ENCODE measurements at regions not wholly inside any gene's neighbourhood (a gene's known extent, or its start where the extent isn't known, plus 50 kb on each side); places are given as distances from the start of the nearest gene placed in this dataset.

DNA sequence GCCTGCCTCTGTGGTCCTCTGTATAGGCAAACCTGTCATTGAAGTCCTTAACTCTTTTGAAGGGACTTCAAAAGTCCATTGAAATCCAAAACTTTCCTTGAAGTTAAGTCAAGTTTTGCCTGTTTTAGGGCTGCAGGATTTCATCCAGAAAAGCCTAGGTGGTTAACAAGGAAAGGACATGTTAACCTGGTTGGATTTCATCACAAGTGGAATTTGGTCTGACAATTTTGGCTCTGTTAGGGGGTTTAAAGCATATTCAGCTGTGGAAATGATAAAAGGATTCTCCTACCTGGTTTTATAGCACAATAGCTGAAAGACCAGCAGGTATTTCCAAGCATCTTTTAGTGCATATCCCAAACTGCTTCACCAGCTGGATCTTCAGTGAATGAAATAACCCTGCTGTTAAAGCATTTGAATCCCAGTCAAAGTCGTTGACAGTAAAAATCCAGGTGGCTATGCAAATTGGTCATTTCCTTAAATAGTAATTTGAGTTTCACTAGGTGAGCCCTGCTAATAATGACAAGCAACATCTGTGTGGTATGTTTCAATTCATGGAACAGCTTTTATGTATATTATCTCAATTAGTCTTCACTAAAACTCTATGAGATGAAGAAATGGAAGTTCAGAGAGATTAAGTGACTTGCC, 400.5 kb downstream of the ETNK1 start:
- DNase-seq (no peak), ATAC-seq (ENCODE audit: low read depth) (no peak)
- no peaks in the 10 kb centered on the region for H3K9me3 Mint-ChIP-seq
- H3K36me3 Mint-ChIP-seq (ENCODE audit: low read depth) = no peaks in the 10 kb centered on the region
- CTCF ChIA-PET = no interaction called here
- POLR2A ChIA-PET = no interaction called here
- H3K27ac Mint-ChIP-seq = no peak overlapping the region
- TF ChIP-seq, protein P1, sequence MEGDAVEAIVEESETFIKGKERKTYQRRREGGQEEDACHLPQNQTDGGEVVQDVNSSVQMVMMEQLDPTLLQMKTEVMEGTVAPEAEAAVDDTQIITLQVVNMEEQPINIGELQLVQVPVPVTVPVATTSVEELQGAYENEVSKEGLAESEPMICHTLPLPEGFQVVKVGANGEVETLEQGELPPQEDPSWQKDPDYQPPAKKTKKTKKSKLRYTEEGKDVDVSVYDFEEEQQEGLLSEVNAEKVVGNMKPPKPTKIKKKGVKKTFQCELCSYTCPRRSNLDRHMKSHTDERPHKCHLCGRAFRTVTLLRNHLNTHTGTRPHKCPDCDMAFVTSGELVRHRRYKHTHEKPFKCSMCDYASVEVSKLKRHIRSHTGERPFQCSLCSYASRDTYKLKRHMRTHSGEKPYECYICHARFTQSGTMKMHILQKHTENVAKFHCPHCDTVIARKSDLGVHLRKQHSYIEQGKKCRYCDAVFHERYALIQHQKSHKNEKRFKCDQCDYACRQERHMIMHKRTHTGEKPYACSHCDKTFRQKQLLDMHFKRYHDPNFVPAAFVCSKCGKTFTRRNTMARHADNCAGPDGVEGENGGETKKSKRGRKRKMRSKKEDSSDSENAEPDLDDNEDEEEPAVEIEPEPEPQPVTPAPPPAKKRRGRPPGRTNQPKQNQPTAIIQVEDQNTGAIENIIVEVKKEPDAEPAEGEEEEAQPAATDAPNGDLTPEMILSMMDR (IDR thresholded peaks at IDR 0.05) = no peak
- H3K4me3 Mint-ChIP-seq = no peak overlapping the region
- no peaks in the 10 kb centered on the region for H3K27me3 Mint-ChIP-seq
- H3K4me1 Mint-ChIP-seq = no peaks in the 10 kb centered on the region
- intact Hi-C loops (cut with micrococcal nuclease) = no loop called here

DNA sequence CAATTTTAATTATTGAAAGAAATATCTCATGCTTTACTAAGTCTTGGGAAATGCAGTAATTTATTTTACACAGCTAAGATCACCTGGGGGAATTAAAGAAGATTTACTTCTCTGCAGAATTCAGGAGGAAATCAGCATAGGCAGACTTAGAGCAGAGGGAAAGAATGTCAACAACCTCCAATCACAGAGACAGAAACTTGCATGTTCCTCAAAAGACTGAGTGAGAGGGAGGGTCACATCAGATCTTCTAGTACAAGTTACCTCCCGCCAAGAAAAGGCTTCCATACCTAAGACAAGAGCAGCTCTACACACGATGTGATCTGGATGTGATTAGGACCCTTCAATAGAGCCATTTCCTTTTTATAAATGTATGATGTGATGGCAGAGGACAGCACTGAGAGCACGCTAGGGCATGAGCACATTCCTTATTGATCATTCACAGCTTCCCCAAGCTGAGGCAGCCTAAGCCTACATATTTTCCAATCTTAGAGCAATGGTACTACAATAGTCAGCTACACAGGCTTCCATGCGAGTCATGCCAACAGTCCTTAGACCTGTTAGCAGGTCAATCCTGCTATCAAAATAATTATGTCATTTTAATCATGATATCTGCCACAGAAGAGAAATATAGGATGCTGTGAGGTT, 403.3 kb downstream of the ETNK1 start:
- Mint-ChIP-seq H3K36me3 (ENCODE audit: low read depth) (no peaks in the 10 kb centered on the region), H3K9me3 (no peaks in the 10 kb centered on the region), H3K27ac (no peak overlapping the region), H3K27me3 (no peaks in the 10 kb centered on the region), H3K4me1 (no peaks in the 10 kb centered on the region), H3K4me3 (no peak overlapping the region)
- DNase-seq = no peak
- ChIA-PET POLR2A (no interaction called here), CTCF (no interaction called here)
- ATAC-seq (ENCODE audit: low read depth) = no peak
- intact Hi-C loops (cut with micrococcal nuclease) = no loop called here
- TF ChIP-seq, protein P1 (IDR thresholded peaks at IDR 0.05) = no peak

GRCh38 chr12:23029185-23029584, 404.2 kb downstream of the ETNK1 start:
- no peak overlapping the region for H3K27ac Mint-ChIP-seq
- no peaks in the 10 kb centered on the region for H3K27me3 Mint-ChIP-seq
- CTCF ChIA-PET = no interaction called here
- no peak for DNase-seq
- H3K4me3 Mint-ChIP-seq = no peak overlapping the region
- POLR2A ChIA-PET = no interaction called here
- H3K4me1 Mint-ChIP-seq = no peaks in the 10 kb centered on the region
- H3K9me3 Mint-ChIP-seq = no peaks in the 10 kb centered on the region
- no peaks in the 10 kb centered on the region for H3K36me3 Mint-ChIP-seq (ENCODE audit: low read depth)
- TF ChIP-seq, protein P1 (IDR thresholded peaks at IDR 0.05) = no peak
- intact Hi-C loops (cut with micrococcal nuclease) = no loop called here
- ATAC-seq (ENCODE audit: low read depth) = no peak

DNA sequence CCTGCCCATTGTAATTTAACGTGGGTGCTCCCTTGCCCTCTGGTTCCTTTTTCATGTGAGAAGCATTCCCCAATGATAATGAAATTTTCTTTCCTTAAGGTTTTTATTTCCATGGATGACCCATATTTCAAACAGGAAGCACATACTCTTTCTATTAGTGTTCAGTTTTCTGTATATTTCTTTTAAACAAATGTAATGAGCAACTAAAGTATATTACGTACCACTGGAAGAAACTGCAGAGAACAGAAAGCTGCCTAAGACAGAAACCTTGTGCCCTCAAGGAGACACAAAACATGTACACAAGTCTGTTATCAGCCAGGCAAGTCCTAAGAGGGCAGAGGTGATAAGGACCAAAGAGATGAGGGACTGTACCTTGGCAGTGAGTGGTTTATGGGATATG, 414.9 kb downstream of the ETNK1 start:
- TF ChIP-seq, protein P1 (IDR thresholded peaks at IDR 0.05) = no peak
- POLR2A ChIA-PET = no interaction called here
- H3K36me3 Mint-ChIP-seq (ENCODE audit: low read depth) = no peaks in the 10 kb centered on the region
- no peaks in the 10 kb centered on the region for H3K9me3 Mint-ChIP-seq
- DNase-seq (no peak), ATAC-seq (ENCODE audit: low read depth) (no peak)
- no peak overlapping the region for H3K4me3 Mint-ChIP-seq
- no peak overlapping the region for H3K27ac Mint-ChIP-seq
- intact Hi-C loops (cut with micrococcal nuclease) = no loop called here
- no peaks in the 10 kb centered on the region for H3K4me1 Mint-ChIP-seq
- CTCF ChIA-PET = no interaction called here
- peaks cover 2% of the 10 kb centered on the region for H3K27me3 Mint-ChIP-seq

- TF ChIP-seq, protein P1 (IDR thresholded peaks at IDR 0.05) = no peak
- no peaks in the 10 kb centered on the region for H3K4me1 Mint-ChIP-seq
- H3K27ac Mint-ChIP-seq = no peak overlapping the region
- no peak overlapping the region for H3K4me3 Mint-ChIP-seq
- ChIA-PET CTCF (no interaction called here), POLR2A (no interaction called here)
- ATAC-seq (ENCODE audit: low read depth) (no peak), DNase-seq (no peak)
- intact Hi-C loops (cut with micrococcal nuclease) = no loop called here
- peaks cover 2% of the 10 kb centered on the region for H3K27me3 Mint-ChIP-seq
- H3K36me3 Mint-ChIP-seq (ENCODE audit: low read depth) = no peaks in the 10 kb centered on the region
- no peaks in the 10 kb centered on the region for H3K9me3 Mint-ChIP-seq
These were observed 416.8 kb downstream of the ETNK1 start for GRCh38 chr12:23041774-23042173.
